ENCODE measurements at regions not wholly inside any gene's neighbourhood (a gene's known extent, or its start where the extent isn't known, plus 50 kb on each side); places are given as distances from the start of the nearest gene placed in this dataset.

DNA sequence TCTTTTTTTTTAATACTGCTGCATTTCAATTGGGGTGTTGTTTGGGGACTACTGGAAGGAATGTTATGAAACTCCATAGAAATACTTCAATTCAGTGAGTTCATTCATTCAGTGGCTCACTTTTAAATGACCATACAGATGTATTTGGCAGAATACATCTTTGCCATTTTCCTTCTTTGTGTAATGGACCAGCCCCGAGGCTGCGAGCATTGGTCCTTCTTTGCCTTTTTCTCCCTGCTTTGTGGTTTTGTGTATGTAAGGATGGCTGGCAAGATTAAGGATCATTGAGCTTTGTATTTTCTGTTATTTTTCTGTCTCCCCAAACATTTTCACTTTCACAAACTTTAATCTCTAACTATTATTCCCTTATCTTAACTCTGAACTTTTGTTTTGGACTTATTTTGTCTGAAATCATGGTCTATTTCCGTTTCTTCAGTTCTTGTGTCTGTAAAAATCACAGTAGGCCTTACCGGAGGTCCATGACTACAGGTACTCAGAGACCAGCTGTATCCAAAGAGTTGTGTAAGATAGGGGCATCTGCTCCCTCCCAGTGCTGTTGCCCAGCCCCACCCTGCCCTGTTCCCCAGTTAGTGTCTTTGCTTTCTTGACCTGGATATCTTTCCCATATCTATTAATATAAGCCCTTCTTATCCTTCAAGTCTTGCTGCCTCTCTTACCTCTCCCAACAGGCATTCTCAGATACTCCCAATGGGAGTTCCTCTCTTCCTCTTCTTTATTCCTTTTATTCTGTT, 154.3 kb upstream of the DMRT1 start:
- TF ChIP-seq, protein P1, sequence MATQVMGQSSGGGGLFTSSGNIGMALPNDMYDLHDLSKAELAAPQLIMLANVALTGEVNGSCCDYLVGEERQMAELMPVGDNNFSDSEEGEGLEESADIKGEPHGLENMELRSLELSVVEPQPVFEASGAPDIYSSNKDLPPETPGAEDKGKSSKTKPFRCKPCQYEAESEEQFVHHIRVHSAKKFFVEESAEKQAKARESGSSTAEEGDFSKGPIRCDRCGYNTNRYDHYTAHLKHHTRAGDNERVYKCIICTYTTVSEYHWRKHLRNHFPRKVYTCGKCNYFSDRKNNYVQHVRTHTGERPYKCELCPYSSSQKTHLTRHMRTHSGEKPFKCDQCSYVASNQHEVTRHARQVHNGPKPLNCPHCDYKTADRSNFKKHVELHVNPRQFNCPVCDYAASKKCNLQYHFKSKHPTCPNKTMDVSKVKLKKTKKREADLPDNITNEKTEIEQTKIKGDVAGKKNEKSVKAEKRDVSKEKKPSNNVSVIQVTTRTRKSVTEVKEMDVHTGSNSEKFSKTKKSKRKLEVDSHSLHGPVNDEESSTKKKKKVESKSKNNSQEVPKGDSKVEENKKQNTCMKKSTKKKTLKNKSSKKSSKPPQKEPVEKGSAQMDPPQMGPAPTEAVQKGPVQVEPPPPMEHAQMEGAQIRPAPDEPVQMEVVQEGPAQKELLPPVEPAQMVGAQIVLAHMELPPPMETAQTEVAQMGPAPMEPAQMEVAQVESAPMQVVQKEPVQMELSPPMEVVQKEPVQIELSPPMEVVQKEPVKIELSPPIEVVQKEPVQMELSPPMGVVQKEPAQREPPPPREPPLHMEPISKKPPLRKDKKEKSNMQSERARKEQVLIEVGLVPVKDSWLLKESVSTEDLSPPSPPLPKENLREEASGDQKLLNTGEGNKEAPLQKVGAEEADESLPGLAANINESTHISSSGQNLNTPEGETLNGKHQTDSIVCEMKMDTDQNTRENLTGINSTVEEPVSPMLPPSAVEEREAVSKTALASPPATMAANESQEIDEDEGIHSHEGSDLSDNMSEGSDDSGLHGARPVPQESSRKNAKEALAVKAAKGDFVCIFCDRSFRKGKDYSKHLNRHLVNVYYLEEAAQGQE (IDR thresholded peaks at IDR 0.05) = no peak
- TF ChIP-seq HNF4A (conservative IDR thresholded peaks at IDR 0.05) = no peak
- TF ChIP-seq, protein P2, sequence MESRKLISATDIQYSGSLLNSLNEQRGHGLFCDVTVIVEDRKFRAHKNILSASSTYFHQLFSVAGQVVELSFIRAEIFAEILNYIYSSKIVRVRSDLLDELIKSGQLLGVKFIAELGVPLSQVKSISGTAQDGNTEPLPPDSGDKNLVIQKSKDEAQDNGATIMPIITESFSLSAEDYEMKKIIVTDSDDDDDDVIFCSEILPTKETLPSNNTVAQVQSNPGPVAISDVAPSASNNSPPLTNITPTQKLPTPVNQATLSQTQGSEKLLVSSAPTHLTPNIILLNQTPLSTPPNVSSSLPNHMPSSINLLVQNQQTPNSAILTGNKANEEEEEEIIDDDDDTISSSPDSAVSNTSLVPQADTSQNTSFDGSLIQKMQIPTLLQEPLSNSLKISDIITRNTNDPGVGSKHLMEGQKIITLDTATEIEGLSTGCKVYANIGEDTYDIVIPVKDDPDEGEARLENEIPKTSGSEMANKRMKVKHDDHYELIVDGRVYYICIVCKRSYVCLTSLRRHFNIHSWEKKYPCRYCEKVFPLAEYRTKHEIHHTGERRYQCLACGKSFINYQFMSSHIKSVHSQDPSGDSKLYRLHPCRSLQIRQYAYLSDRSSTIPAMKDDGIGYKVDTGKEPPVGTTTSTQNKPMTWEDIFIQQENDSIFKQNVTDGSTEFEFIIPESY (IDR thresholded peaks at IDR 0.05) = no peak
- TF ChIP-seq TAF1 (conservative IDR thresholded peaks at IDR 0.05) = no peak
- TF ChIP-seq, protein P3, sequence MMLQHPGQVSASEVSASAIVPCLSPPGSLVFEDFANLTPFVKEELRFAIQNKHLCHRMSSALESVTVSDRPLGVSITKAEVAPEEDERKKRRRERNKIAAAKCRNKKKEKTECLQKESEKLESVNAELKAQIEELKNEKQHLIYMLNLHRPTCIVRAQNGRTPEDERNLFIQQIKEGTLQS (IDR thresholded peaks at IDR 0.05) = no peak
- Histone ChIP-seq H3K4me1 (ENCODE audit: control insufficient read depth in 4 of 4, insufficient read depth in 4 of 4, low read length in 3 of 4) (peaks cover 7 to 23% (median 13%) of the 10 kb centered on the region in 4 donors), H3K4me3 (ENCODE audit: low read depth in 1 of 3, low read length in 3 of 3) (peak overlapping the region in 1 of 3 donors; percentile 18), H3K9me3 (ENCODE audit: control insufficient read depth in 4 of 4, low read length in 3 of 4) (no peaks in the 10 kb centered on the region), H3K9ac (ENCODE audit: low read depth in 1 of 2, low read length in 2 of 2) (no peak overlapping the region), H3K36me3 (ENCODE audit: control insufficient read depth in 4 of 4, insufficient read depth in 3 of 4, low read depth in 1 of 4, low read length in 3 of 4) (no peaks in the 10 kb centered on the region), H3K27ac (ENCODE audit: low read depth in 1 of 2, low read length in 2 of 2) (peak overlapping the region; percentile 7 to 99), H3K27me3 (ENCODE audit: control insufficient read depth in 4 of 4, insufficient read depth in 4 of 4, low read length in 3 of 4) (no peaks in the 10 kb centered on the region)
- DNase-seq (ENCODE audit: low spot score) = no peak
- WGBS = 94% methylated on average over 4 of the region's 4 CpGs

DNA sequence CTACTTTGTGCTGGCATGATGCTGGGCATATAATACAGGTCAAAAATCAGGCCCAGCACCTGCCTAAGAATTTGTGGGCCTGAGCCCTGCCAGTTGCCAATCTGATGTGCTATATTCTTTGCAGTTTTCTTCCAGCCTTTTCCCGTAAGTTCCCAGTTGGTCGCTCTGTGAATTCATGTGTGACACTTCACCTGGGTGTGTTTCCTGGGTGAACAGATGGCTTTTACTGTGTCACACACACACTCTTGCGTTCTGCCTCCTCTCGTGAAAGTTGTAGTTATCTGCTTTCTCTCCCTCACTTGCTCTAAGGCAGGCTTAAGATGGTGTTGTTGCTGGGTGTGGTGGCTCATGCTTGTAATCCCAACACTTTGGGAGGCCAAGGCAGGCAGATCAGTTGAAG, 153.5 kb upstream of the DMRT1 start:
- Histone ChIP-seq H3K4me1 (ENCODE audit: control insufficient read depth in 4 of 4, insufficient read depth in 4 of 4, low read length in 3 of 4) (peaks cover 9 to 28% (median 16%) of the 10 kb centered on the region in 4 donors), H3K27ac (ENCODE audit: low read depth in 1 of 2, low read length in 2 of 2) (peak overlapping the region; percentile 40 to 57)
- 94% methylated on average over 4 of the region's 4 CpGs for WGBS

More for the DNA sequence above, 153.5 kb upstream of the DMRT1 start:
- Histone ChIP-seq H3K27me3 (ENCODE audit: control insufficient read depth in 4 of 4, insufficient read depth in 4 of 4, low read length in 3 of 4) (no peaks in the 10 kb centered on the region), H3K9ac (ENCODE audit: low read depth in 1 of 2, low read length in 2 of 2) (no peak overlapping the region), H3K4me3 (ENCODE audit: low read depth in 1 of 3, low read length in 3 of 3) (no peak overlapping the region), H3K36me3 (ENCODE audit: control insufficient read depth in 4 of 4, insufficient read depth in 3 of 4, low read depth in 1 of 4, low read length in 3 of 4) (no peaks in the 10 kb centered on the region), H3K9me3 (ENCODE audit: control insufficient read depth in 4 of 4, low read length in 3 of 4) (no peaks in the 10 kb centered on the region)
- no peak for DNase-seq (ENCODE audit: low spot score)
- TF ChIP-seq FOXA1 (IDR thresholded peaks at IDR 0.05) (no peak), JUND (IDR thresholded peaks at IDR 0.05) (no peak), RXRA (IDR thresholded peaks at IDR 0.05) (no peak), YY1 (IDR thresholded peaks at IDR 0.05) (no peak), SP1 (IDR thresholded peaks at IDR 0.05) (no peak), TAF1 (conservative IDR thresholded peaks at IDR 0.05) (no peak), EGR1 (IDR thresholded peaks at IDR 0.05; ENCODE audit: low read depth in 2 of 2) (no peak), GABPA (IDR thresholded peaks at IDR 0.05 in 1 of 2, conservative IDR thresholded peaks at IDR 0.05 in 1 of 2) (no peak), HNF4G (IDR thresholded peaks at IDR 0.05) (no peak)
- TF ChIP-seq, protein P3 (IDR thresholded peaks at IDR 0.05) = no peak
- TF ChIP-seq, protein P1 (IDR thresholded peaks at IDR 0.05) = no peak
- TF ChIP-seq, protein P4, sequence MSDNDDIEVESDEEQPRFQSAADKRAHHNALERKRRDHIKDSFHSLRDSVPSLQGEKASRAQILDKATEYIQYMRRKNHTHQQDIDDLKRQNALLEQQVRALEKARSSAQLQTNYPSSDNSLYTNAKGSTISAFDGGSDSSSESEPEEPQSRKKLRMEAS (IDR thresholded peaks at IDR 0.05) = no peak
